ENCODE measurements at regions not wholly inside any gene's neighbourhood (a gene's known extent, or its start where the extent isn't known, plus 50 kb on each side); places are given as distances from the start of the nearest gene placed in this dataset.

DNA sequence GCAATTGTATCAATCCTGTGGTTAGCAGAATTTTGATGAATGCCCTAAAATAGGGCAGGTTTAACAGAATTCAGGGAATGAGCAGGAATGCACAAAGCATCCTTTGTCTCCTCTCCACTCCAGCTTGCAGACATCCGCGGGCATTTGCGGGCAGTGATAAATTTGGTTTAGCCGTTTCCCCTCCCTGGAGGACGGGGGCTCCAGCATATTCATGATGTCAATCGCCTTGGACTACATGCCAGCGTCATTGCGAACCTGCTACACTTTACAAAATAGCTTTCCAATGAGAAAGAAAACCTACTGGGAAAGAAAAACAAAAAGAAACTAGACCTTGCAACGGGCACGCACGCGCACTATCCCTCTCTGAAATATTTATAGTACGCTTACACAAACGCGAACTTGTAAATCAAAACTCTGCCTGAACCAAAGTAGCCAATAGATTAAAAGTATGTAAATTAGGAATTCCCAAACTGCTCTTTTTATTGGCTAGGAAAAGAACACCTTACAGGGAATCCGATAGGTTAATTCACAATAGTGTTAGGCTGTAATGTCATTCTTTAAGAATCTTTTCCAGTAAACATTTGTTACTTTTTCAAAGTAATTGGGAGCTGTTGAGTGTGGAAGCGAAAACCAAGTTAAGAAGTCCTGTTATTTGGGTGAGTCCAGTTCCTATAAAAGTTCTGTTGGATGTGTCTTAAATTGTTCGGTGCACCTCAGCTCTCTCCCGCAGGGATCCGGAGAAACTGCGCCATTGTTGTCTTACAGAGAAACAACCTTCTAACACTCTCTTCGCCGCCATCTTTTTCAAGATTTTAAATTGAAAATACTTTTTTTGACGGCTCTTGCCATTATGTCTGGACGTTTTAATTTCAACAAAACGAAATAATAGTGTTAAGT is 136.7 kb downstream of the HFE start:
- TF ChIP-seq, protein P1, sequence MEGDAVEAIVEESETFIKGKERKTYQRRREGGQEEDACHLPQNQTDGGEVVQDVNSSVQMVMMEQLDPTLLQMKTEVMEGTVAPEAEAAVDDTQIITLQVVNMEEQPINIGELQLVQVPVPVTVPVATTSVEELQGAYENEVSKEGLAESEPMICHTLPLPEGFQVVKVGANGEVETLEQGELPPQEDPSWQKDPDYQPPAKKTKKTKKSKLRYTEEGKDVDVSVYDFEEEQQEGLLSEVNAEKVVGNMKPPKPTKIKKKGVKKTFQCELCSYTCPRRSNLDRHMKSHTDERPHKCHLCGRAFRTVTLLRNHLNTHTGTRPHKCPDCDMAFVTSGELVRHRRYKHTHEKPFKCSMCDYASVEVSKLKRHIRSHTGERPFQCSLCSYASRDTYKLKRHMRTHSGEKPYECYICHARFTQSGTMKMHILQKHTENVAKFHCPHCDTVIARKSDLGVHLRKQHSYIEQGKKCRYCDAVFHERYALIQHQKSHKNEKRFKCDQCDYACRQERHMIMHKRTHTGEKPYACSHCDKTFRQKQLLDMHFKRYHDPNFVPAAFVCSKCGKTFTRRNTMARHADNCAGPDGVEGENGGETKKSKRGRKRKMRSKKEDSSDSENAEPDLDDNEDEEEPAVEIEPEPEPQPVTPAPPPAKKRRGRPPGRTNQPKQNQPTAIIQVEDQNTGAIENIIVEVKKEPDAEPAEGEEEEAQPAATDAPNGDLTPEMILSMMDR (conservative IDR thresholded peaks at IDR 0.05), result no peak
- TF ChIP-seq EZH2 (IDR thresholded peaks at IDR 0.05; ENCODE audit: low read depth), result no peak
- intact Hi-C loops (cut with micrococcal nuclease; ENCODE audit: unreplicated experiment), result loop anchor here (5.0 kb wide), 1 partner anchor 373 kb away; the partner anchor contains the start of gene ABT1
- Histone ChIP-seq H2AFZ (peak overlapping the region; percentile 83), H3K4me1 (replicated peaks; ENCODE audit: insufficient read depth) (peaks cover 18% of the 10 kb centered on the region), H3K4me3 (peak overlapping the region; percentile 96), H3K9me2 (ENCODE audit: insufficient read depth) (no peaks in the 10 kb centered on the region), H3K79me2 (ENCODE audit: low read depth) (peaks cover 18% of the 10 kb centered on the region), H3F3A (ENCODE audit: insufficient read depth, low read depth) (peaks cover 28% of the 10 kb centered on the region), H3K36me3 (ENCODE audit: low read depth) (peaks cover 18% of the 10 kb centered on the region), H3K27ac (peak overlapping the region; percentile 96), H3K27me3 (ENCODE audit: insufficient read depth, low read depth) (no peaks in the 10 kb centered on the region), H3K9me3 (ENCODE audit: insufficient read depth, low read depth) (no peaks in the 10 kb centered on the region; the same call in 1 of the 2 replicates), H3K4me2 (peak overlapping the region; percentile 91), H4K20me1 (ENCODE audit: insufficient read depth) (no peaks in the 10 kb centered on the region)
- BruUV-seq (replicated peaks), result TSS peak; percentile 93
- peak; percentile 71 to 96 for DNase-seq
- ChIA-PET CTCF (interaction anchor here (0.5 kb wide), 1 partner anchor 29 kb away, joined by 3 read pairs; no protein-coding TSS in a partner anchor), POLR2A (ENCODE audit: unreplicated experiment) (interaction anchor here (0.5 to 1.4 kb wide), 18 partner anchors 10 to 1614 kb away, joined by 3 to 55 read pairs (median 5); a partner anchor contains a TSS)

DNA sequence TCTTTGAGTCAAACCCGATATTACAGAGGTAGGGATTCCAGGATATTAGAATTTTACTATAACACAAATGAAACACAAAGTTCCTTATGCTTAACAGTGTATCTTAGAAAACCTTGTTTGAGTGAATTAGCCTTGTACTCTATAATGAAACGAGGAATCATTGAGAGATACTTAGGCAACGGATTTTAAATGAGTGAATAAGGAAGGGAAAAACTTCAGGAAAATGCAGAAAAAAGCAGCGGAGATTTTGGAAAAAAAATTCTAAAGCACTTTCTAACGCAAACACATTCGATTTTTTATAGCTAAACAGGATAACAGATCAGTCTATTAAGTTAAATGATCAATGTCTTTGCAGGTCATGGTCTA is 137.3 kb downstream of the HFE start:
- Histone ChIP-seq H3K4me3 (peak overlapping the region; percentile 96), H3F3A (ENCODE audit: insufficient read depth, low read depth) (peaks cover 28% of the 10 kb centered on the region), H3K9me2 (ENCODE audit: insufficient read depth) (no peaks in the 10 kb centered on the region), H4K20me1 (ENCODE audit: insufficient read depth) (no peaks in the 10 kb centered on the region), H3K9me3 (ENCODE audit: insufficient read depth, low read depth) (no peaks in the 10 kb centered on the region; the same call in 1 of the 2 replicates), H3K27me3 (ENCODE audit: insufficient read depth, low read depth) (no peaks in the 10 kb centered on the region), H2AFZ (peak overlapping the region; percentile 83), H3K79me2 (ENCODE audit: low read depth) (peaks cover 18% of the 10 kb centered on the region), H3K27ac (peak overlapping the region; percentile 96), H3K4me2 (peak overlapping the region; percentile 86), H3K4me1 (replicated peaks; ENCODE audit: insufficient read depth) (peaks cover 15% of the 10 kb centered on the region), H3K36me3 (ENCODE audit: low read depth) (peaks cover 18% of the 10 kb centered on the region)
- intact Hi-C loops (cut with micrococcal nuclease; ENCODE audit: unreplicated experiment), result loop anchor here (5.0 kb wide), 1 partner anchor 373 kb away; the partner anchor contains the start of gene ABT1
- CTCF ChIA-PET, result no interaction called here
- no peak for DNase-seq
- BruUV-seq (replicated peaks), result no TSS peak
- TF ChIP-seq EZH2 (IDR thresholded peaks at IDR 0.05; ENCODE audit: low read depth), result no peak
- TF ChIP-seq, protein P1 (conservative IDR thresholded peaks at IDR 0.05), result no peak
- POLR2A ChIA-PET (ENCODE audit: unreplicated experiment), result interaction anchor here (0.6 to 1.4 kb wide), 6 partner anchors 10 to 1614 kb away, joined by 3 to 7 read pairs (median 4); a partner anchor contains a TSS

DNA sequence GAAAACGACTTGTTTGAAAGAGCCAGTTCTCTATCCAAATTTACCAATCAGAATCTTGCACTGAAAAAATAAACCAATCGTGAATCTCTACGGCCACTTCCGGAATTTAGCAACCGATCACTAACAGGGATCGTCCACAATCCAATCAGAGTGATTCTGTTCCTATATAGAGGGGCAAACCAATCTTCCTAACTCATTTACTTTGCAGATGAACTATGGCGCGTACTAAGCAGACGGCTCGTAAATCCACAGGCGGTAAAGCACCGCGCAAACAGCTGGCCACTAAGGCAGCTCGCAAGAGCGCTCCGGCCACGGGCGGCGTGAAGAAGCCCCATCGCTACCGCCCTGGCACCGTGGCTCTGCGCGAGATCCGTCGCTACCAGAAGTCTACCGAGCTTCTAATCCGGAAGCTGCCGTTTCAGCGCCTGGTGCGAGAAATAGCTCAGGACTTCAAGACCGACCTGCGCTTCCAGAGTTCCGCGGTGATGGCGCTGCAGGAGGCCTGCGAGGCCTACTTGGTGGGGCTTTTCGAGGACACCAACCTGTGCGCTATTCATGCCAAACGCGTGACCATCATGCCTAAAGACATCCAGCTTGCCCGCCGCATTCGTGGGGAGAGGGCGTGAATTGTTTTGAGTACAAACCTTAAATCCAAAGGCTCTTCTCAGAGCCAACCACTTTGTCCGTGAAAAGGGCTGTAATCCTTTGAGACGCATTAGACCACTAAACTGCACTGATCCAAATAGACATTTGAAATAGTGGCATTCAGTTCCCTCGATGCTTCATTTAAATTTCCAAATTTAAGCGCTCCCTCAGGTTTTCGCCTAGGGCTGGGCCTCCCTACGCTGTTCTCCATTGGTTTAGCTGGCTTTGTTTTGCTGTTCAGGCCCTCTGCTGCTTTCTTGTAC is 138.0 kb downstream of the HFE start:
- intact Hi-C loops (cut with micrococcal nuclease; ENCODE audit: unreplicated experiment), result loop anchor here (5.0 kb wide), 1 partner anchor 372 kb away; the partner anchor contains the start of gene ABT1

More for the DNA sequence above, 138.0 kb downstream of the HFE start:
- TF ChIP-seq, protein P1 (conservative IDR thresholded peaks at IDR 0.05), result no peak
- TF ChIP-seq EZH2 (IDR thresholded peaks at IDR 0.05; ENCODE audit: low read depth), result no peak
- Histone ChIP-seq H3K36me3 (ENCODE audit: low read depth) (peaks cover 18% of the 10 kb centered on the region), H3K4me2 (peak overlapping the region; percentile 86), H3K9me2 (ENCODE audit: insufficient read depth) (no peaks in the 10 kb centered on the region), H3K79me2 (ENCODE audit: low read depth) (peaks cover 18% of the 10 kb centered on the region), H3F3A (ENCODE audit: insufficient read depth, low read depth) (peaks cover 28% of the 10 kb centered on the region), H3K9me3 (ENCODE audit: insufficient read depth, low read depth) (no peaks in the 10 kb centered on the region; the same call in 1 of the 2 replicates), H3K4me3 (peak overlapping the region; percentile 96), H3K4me1 (replicated peaks; ENCODE audit: insufficient read depth) (peaks cover 15% of the 10 kb centered on the region), H3K27ac (peak overlapping the region; percentile 96), H3K27me3 (ENCODE audit: insufficient read depth, low read depth) (no peaks in the 10 kb centered on the region), H4K20me1 (ENCODE audit: insufficient read depth) (no peaks in the 10 kb centered on the region), H2AFZ (peak overlapping the region; percentile 83)
- ChIA-PET POLR2A (ENCODE audit: unreplicated experiment) (interaction anchor here (0.6 to 0.9 kb wide), 2 partner anchors 9 to 1448 kb away, joined by 4 to 7 read pairs; a partner anchor contains a TSS), CTCF (interaction anchor here (0.6 kb wide), 1 partner anchor 18 kb away, joined by 5 read pairs; no protein-coding TSS in a partner anchor)
- no peak for DNase-seq
- BruUV-seq (replicated peaks), result TSS peak; percentile 67
